Parathyroid adenoma (tissue), 2 donors: ENCODE measurements at regions not wholly inside any gene's neighbourhood (a gene's known extent, or its start where the extent isn't known, plus 50 kb on each side); places are given as distances from the start of the nearest gene placed in this dataset.
"Not testable (repeated sequence)": the region's sequence is repeated elsewhere in the genome, so short reads cannot be mapped to it uniquely, and the experiment has no call there.

Source experiments
- H2AFZ ChIP-seq: fragments of 300-600 bp; sonication (generic); one replicate; pipeline ENCODE4 v1.7.0; 2017; ENCODE audit warnings: antibody characterized with exemption, mild to moderate bottlenecking
- H3K27ac ChIP-seq: fragments of 300-600 bp; sonication (generic); one replicate; pipeline ENCODE4 v1.7.0; 2017
- H3K27me3 ChIP-seq: fragments of 300-600 bp; sonication (generic); one replicate; pipeline ENCODE4 v1.7.0; 2017; ENCODE audit warnings: low read length; ENCODE audit not compliant: control insufficient read depth, insufficient read depth
- H3K36me3 ChIP-seq: fragments of 300-600 bp; sonication (generic); one replicate; pipeline ENCODE4 v1.7.0; 2017; ENCODE audit warnings: low read length; ENCODE audit not compliant: control insufficient read depth, insufficient read depth
- H3K4me1 ChIP-seq: fragments of 300-600 bp; sonication (generic); one replicate; pipeline ENCODE4 v1.7.0; 2017; ENCODE audit warnings: control low read depth
- H3K4me2 ChIP-seq: fragments of 300-600 bp; sonication (generic); one replicate; pipeline ENCODE4 v1.7.0; 2017; ENCODE audit warnings: low read length
- H3K4me3 ChIP-seq: fragments of 300-600 bp; sonication (generic); one replicate; pipeline ENCODE4 v1.7.0; 2017; ENCODE audit warnings: low read depth, low read length
- H3K79me2 ChIP-seq: fragments of 300-600 bp; sonication (generic); one replicate; pipeline ENCODE4 v1.7.0; 2017; ENCODE audit warnings: control low read depth
- H3K9ac ChIP-seq: fragments of 300-600 bp; sonication (generic); one replicate; pipeline ENCODE4 v1.7.0; 2017; ENCODE audit warnings: mild to moderate bottlenecking
- H3K9me3 ChIP-seq: fragments of 300-600 bp; sonication (generic); one replicate; pipeline ENCODE4 v1.7.0; 2017; ENCODE audit warnings: low read length; ENCODE audit not compliant: control insufficient read depth
- CTCF ChIP-seq: fragments of 300-600 bp; sonication (generic); IDR thresholded peaks from one replicate; pipeline ENCODE4 v1.7.0; 2017; ENCODE audit warnings: antibody characterized with exemption, mild to moderate bottlenecking
- donor health status: primary hyperparathyroidism.

DNA sequence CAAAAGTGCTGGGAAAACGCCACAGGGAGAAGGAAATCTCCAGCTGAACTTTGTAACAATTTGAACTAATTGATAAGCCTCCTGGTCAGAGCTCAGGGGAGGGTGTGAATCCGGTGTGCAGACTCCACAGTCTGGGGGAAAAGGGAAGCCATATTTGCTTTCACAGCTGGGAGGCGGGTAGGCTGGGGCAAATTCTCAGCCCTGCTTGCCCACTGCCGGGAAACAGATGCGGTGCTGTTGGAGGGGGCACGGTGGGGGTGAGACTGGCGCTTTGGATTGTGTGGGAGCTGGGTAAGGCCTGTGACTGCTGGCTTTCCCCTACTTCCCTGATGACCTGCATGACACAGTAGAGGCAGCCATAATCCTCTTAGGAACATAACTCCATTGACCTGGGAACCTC lies 134.8 kb downstream of the ADCYAP1 start:
- no peak overlapping the region for H2AFZ ChIP-seq
- no peak for TF ChIP-seq CTCF
- no peak overlapping the region for H3K4me2 ChIP-seq
- no peaks in the 10 kb centered on the region for H3K36me3 ChIP-seq
- H3K27me3 ChIP-seq = no peaks in the 10 kb centered on the region
- H3K9ac ChIP-seq = no peak overlapping the region
- H3K27ac ChIP-seq = no peak overlapping the region
- H3K9me3 ChIP-seq = no peaks in the 10 kb centered on the region
- no peaks in the 10 kb centered on the region for H3K4me1 ChIP-seq
- no peak overlapping the region for H3K4me3 ChIP-seq
- H3K79me2 ChIP-seq = no peaks in the 10 kb centered on the region

DNA sequence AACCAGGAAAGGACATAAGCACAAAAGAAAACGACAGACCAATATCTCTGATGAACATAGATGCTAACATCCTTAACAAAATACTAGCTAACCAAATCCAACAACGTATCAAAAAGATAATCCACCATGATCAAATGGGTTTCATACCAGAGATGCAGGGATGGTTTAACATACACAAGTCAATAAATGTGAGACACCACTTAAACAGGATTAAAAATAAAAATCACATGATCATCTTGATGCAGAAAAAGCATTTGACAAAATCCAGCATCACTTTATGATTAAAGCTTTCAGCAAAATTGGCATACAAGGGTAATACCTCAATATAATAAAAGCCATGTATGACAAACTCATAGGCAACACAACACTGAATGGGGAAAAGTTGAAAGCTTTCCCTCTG lies 138.4 kb downstream of the ADCYAP1 start:
- H3K4me1 ChIP-seq, H3K9ac ChIP-seq, H3K27me3 ChIP-seq, H3K36me3 ChIP-seq, H3K27ac ChIP-seq, H3K79me2 ChIP-seq, H2AFZ ChIP-seq, H3K4me2 ChIP-seq, H3K4me3 ChIP-seq, H3K9me3 ChIP-seq: not testable (repeated sequence)

DNA sequence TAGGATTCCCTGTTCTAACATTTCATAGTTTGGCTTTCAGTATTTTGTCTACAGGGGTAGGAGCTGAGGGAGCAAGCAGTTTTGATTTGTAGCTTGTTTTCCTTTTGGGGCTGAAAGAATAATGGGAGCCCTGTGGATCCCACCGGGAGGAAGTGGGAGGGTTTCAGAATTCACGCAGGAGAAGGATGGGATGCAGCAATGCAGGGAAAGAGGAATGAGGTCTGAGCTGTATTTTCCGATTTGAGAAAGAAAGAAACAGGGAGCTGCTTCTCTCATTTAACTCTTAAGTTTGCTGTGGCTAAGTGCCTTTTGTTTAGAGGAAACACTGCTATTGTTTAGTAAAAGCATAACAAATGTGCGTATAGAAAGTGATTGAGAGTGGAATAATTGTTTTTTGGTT lies 141.0 kb downstream of the ADCYAP1 start:
- H3K27ac ChIP-seq = no peak overlapping the region
- no peaks in the 10 kb centered on the region for H3K4me1 ChIP-seq

GRCh38 chr18:1047406-1047805 lies 142.7 kb downstream of the ADCYAP1 start:
- no peak overlapping the region for H3K27ac ChIP-seq

More for the DNA sequence above, 141.0 kb downstream of the ADCYAP1 start:
- Histone ChIP-seq H3K4me3 (no peak overlapping the region), H3K79me2 (no peaks in the 10 kb centered on the region), H3K4me2 (no peak overlapping the region), H3K27me3 (no peaks in the 10 kb centered on the region), H2AFZ (no peak overlapping the region), H3K9me3 (no peaks in the 10 kb centered on the region), H3K36me3 (no peaks in the 10 kb centered on the region), H3K9ac (no peak overlapping the region)
- TF ChIP-seq CTCF = no peak

GRCh38 chr18:1048032-1048431 lies 143.4 kb downstream of the ADCYAP1 start:
- H3K27ac ChIP-seq = no peak overlapping the region

More at GRCh38 chr18:1047406-1047805, 142.7 kb downstream of the ADCYAP1 start:
- H3K4me2 ChIP-seq = no peak overlapping the region
- H3K4me1 ChIP-seq = no peaks in the 10 kb centered on the region
- H3K79me2 ChIP-seq = no peaks in the 10 kb centered on the region
- no peaks in the 10 kb centered on the region for H3K9me3 ChIP-seq
- TF ChIP-seq CTCF = no peak
- no peak overlapping the region for H3K9ac ChIP-seq
- no peak overlapping the region for H2AFZ ChIP-seq
- H3K4me3 ChIP-seq = no peak overlapping the region
- H3K36me3 ChIP-seq = no peaks in the 10 kb centered on the region
- no peaks in the 10 kb centered on the region for H3K27me3 ChIP-seq

More at GRCh38 chr18:1048032-1048431, 143.4 kb downstream of the ADCYAP1 start:
- Histone ChIP-seq H3K4me1 (no peaks in the 10 kb centered on the region), H3K36me3 (no peaks in the 10 kb centered on the region), H3K27me3 (no peaks in the 10 kb centered on the region), H3K4me2 (no peak overlapping the region), H3K79me2 (no peaks in the 10 kb centered on the region), H3K9ac (no peak overlapping the region), H3K9me3 (no peaks in the 10 kb centered on the region), H3K4me3 (no peak overlapping the region), H2AFZ (no peak overlapping the region)
- no peak for TF ChIP-seq CTCF
